ENCODE measurements at regions not wholly inside any gene's neighbourhood (a gene's known extent, or its start where the extent isn't known, plus 50 kb on each side); places are given as distances from the start of the nearest gene placed in this dataset.

DNA sequence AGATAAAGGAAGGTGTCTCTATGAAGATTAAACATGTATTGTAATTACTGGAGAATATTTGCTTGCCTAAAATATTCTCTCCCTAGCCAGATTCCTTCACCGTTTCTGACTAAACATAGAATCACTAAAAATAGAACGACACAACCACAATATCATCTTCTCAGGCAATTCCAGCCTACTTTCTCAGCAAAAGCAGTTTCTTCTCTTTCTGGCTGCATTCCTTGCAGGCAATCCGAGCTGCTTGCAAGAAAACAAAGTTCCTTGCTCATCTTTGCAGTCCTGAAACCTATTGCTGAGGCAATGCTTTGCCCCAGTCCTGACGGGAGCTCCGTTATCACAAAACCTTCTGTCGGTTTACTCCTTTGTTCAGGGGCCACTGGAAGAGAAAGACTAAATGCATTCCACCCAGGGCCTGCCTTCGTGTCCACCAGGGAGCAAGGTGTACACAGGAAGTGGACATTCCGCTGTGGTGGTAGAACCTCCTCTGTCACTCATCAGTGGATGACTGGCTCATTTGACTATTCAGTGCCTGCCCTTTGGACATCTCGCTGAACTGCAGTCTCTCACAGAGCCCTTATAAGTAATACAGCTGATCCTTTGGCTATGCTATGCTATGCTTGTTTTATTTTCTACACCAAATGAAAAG is 239.2 kb upstream of the DOK6 start:
- TF ChIP-seq, protein P1, sequence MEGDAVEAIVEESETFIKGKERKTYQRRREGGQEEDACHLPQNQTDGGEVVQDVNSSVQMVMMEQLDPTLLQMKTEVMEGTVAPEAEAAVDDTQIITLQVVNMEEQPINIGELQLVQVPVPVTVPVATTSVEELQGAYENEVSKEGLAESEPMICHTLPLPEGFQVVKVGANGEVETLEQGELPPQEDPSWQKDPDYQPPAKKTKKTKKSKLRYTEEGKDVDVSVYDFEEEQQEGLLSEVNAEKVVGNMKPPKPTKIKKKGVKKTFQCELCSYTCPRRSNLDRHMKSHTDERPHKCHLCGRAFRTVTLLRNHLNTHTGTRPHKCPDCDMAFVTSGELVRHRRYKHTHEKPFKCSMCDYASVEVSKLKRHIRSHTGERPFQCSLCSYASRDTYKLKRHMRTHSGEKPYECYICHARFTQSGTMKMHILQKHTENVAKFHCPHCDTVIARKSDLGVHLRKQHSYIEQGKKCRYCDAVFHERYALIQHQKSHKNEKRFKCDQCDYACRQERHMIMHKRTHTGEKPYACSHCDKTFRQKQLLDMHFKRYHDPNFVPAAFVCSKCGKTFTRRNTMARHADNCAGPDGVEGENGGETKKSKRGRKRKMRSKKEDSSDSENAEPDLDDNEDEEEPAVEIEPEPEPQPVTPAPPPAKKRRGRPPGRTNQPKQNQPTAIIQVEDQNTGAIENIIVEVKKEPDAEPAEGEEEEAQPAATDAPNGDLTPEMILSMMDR (conservative IDR thresholded peaks at IDR 0.05; ENCODE audit: low read depth, low read length): no peak
- no peak for TF ChIP-seq EZH2 (IDR thresholded peaks at IDR 0.05; ENCODE audit: borderline replicate concordance, low read depth, low read length, poor library complexity, severe bottlenecking)

Measured in A673 (cell line).